Tibial artery (tissue), 4 donors: ENCODE measurements at regions not wholly inside any gene's neighbourhood (a gene's known extent, or its start where the extent isn't known, plus 50 kb on each side); places are given as distances from the start of the nearest gene placed in this dataset.

Experiments
- DNase-seq, 2 donors: peaks; one replicate each; pipeline ENCODE4 v3.0.0-alpha.2; 2019
- H3K27ac ChIP-seq, 2 donors: fragments of 200-600 bp; sonication (generic) in 1 of 2; 1 replicate in 1 of 2; 2 replicates in 1 of 2; pipeline ENCODE4 v1.5.1; 2018 to 2019; ENCODE audit warnings: mild to moderate bottlenecking in 1 of 2
- H3K27me3 ChIP-seq, 2 donors: fragments of 200-600 bp; sonication (generic) in 1 of 2; one replicate each; pipeline versions ENCODE4 v1.5.1 to v1.6.0; 2016 to 2019
- H3K36me3 ChIP-seq, 3 donors: fragments of 200-600 bp; sonication (generic) in 2 of 3; one replicate each; pipeline ENCODE4 v1.5.1; 2016 to 2019; ENCODE audit warnings: mild to moderate bottlenecking in 2 of 3
- H3K4me1 ChIP-seq, 4 donors: fragments of 200-600 bp; sonication (generic) in 2 of 4; 1 replicate in 3 of 4; 2 replicates in 1 of 4; pipeline ENCODE4 v1.5.1; 2016 to 2019
- H3K4me3 ChIP-seq, 2 donors: fragments of 200-600 bp; sonication (generic) in 1 of 2; 1 replicate in 1 of 2; 2 replicates in 1 of 2; pipeline ENCODE4 v1.5.1; 2018 to 2019; ENCODE audit warnings: mild to moderate bottlenecking in 2 of 2
- H3K9me3 ChIP-seq, 3 donors: fragments of 200-600 bp; sonication (generic) in 1 of 3; one replicate each; pipeline ENCODE4 v1.5.1; 2016 to 2019
- intact Hi-C: fragments of 100-400 bp; cut with DNase I; formaldehyde crosslinking; loops from one replicate; pipeline ENCODE4 v1.15.0; 2023; ENCODE audit warnings: low total_unique reads
- TF ChIP-seq, protein P1 (sequence below), 2 experiments: fragments of 200-600 bp in 1 of 2; fragments of 450-650 bp in 1 of 2; IDR thresholded peaks; one replicate each; pipeline ENCODE4 v1.5.1; 2017 to 2019; ENCODE audit warnings: antibody characterized with exemption in 2 of 2, mild to moderate bottlenecking in 1 of 2, moderate library complexity in 1 of 2

DNA sequence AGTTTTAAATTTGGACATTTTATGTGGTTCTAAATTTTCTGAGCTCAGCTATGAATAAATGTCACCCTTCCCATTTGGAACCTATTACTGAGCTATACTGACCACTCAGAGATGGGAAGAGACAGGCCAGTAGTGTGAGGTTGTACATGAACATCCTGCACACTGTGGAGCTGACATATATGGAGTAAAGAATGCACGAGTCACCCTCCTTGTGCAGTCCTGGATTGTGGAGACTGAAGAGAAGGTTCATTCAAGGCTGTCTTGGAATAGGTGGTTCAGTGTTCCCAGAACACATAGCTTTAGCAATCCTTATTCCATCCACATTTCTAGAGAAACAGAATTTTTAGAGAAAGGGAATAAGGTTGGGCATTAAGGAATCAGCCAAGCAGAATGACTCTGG is 50.3 kb upstream of the OGFRL1 start:
- Histone ChIP-seq H3K4me3 (no peak overlapping the region), H3K27ac (no peak overlapping the region), H3K9me3 (no peaks in the 10 kb centered on the region), H3K4me1 (no peaks in the 10 kb centered on the region), H3K27me3 (no peaks in the 10 kb centered on the region), H3K36me3 (no peaks in the 10 kb centered on the region)
- no peak for DNase-seq
- TF ChIP-seq, protein P1, sequence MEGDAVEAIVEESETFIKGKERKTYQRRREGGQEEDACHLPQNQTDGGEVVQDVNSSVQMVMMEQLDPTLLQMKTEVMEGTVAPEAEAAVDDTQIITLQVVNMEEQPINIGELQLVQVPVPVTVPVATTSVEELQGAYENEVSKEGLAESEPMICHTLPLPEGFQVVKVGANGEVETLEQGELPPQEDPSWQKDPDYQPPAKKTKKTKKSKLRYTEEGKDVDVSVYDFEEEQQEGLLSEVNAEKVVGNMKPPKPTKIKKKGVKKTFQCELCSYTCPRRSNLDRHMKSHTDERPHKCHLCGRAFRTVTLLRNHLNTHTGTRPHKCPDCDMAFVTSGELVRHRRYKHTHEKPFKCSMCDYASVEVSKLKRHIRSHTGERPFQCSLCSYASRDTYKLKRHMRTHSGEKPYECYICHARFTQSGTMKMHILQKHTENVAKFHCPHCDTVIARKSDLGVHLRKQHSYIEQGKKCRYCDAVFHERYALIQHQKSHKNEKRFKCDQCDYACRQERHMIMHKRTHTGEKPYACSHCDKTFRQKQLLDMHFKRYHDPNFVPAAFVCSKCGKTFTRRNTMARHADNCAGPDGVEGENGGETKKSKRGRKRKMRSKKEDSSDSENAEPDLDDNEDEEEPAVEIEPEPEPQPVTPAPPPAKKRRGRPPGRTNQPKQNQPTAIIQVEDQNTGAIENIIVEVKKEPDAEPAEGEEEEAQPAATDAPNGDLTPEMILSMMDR (IDR thresholded peaks at IDR 0.05) = no peak
- intact Hi-C loops = no loop called here
